Ishikawa (cell line): ENCODE measurements at regions not wholly inside any gene's neighbourhood (a gene's known extent, or its start where the extent isn't known, plus 50 kb on each side); places are given as distances from the start of the nearest gene placed in this dataset.

Experiments used
- CEBPB ChIP-seq: IDR thresholded peaks from 2 replicates; pipeline ENCODE4 v1.6.1; 2012
- CREB1 ChIP-seq: IDR thresholded peaks from 2 replicates; pipeline ENCODE4 v1.6.1; 2012; ENCODE audit warnings: low read depth
- EGR1 ChIP-seq: IDR thresholded peaks from 2 replicates; pipeline ENCODE4 v1.6.1; 2012
- EP300 ChIP-seq: IDR thresholded peaks from 2 replicates; pipeline ENCODE4 v1.6.1; 2012; ENCODE audit warnings: borderline replicate concordance
- FOXM1 ChIP-seq: IDR thresholded peaks from 2 replicates; pipeline ENCODE4 v1.6.1; 2012; ENCODE audit warnings: low read depth, borderline replicate concordance
- NFIC ChIP-seq: IDR thresholded peaks from 2 replicates; pipeline ENCODE4 v1.6.1; 2012
- RAD21 ChIP-seq: IDR thresholded peaks from 2 replicates; pipeline ENCODE4 v1.6.1; 2012; ENCODE audit warnings: low read depth
- TAF1 ChIP-seq: IDR thresholded peaks from 2 replicates; pipeline ENCODE4 v1.6.1; 2012; ENCODE audit warnings: low read depth, mild to moderate bottlenecking
- TCF12 ChIP-seq: IDR thresholded peaks from 2 replicates; pipeline ENCODE4 v1.6.1; 2012; ENCODE audit warnings: low read depth
- TEAD4 ChIP-seq: IDR thresholded peaks from 2 replicates; pipeline ENCODE4 v1.6.1; 2012
- YY1 ChIP-seq: IDR thresholded peaks from 2 replicates; pipeline ENCODE4 v1.6.1; 2012; ENCODE audit warnings: low read depth
- ZBTB7A ChIP-seq: IDR thresholded peaks from 2 replicates; pipeline ENCODE4 v1.6.1; 2012; ENCODE audit warnings: low read depth
- TF ChIP-seq, protein P1 (sequence below): IDR thresholded peaks from 2 replicates; pipeline ENCODE4 v1.6.1; 2012; ENCODE audit warnings: low read depth, mild to moderate bottlenecking
- TF ChIP-seq, protein P2 (sequence below): IDR thresholded peaks from 2 replicates; pipeline ENCODE4 v1.6.1; 2012
- TF ChIP-seq, protein P3 (sequence below): IDR thresholded peaks from 2 replicates; pipeline ENCODE4 v1.6.1; 2012

DNA sequence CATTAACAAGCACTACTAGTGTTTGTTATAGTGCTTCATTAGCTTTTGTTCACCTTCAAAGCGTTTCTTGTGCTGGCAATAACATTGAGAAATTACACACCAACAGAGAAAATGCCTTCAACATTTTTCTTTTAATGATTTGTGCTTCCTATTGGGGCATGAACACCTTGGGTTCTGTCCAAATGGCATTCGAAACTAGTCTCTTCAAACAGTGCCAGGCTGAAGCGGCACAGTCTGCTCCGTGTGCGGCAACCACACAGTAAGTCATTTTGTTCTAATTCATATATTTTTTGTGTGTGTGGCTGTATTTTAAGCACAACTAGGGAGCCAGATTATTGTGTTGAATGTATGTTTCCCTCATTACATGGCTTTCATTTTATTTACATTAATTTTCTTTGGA, 414.7 kb upstream of the SGCD start:
- TF ChIP-seq, protein P1, sequence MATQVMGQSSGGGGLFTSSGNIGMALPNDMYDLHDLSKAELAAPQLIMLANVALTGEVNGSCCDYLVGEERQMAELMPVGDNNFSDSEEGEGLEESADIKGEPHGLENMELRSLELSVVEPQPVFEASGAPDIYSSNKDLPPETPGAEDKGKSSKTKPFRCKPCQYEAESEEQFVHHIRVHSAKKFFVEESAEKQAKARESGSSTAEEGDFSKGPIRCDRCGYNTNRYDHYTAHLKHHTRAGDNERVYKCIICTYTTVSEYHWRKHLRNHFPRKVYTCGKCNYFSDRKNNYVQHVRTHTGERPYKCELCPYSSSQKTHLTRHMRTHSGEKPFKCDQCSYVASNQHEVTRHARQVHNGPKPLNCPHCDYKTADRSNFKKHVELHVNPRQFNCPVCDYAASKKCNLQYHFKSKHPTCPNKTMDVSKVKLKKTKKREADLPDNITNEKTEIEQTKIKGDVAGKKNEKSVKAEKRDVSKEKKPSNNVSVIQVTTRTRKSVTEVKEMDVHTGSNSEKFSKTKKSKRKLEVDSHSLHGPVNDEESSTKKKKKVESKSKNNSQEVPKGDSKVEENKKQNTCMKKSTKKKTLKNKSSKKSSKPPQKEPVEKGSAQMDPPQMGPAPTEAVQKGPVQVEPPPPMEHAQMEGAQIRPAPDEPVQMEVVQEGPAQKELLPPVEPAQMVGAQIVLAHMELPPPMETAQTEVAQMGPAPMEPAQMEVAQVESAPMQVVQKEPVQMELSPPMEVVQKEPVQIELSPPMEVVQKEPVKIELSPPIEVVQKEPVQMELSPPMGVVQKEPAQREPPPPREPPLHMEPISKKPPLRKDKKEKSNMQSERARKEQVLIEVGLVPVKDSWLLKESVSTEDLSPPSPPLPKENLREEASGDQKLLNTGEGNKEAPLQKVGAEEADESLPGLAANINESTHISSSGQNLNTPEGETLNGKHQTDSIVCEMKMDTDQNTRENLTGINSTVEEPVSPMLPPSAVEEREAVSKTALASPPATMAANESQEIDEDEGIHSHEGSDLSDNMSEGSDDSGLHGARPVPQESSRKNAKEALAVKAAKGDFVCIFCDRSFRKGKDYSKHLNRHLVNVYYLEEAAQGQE: no peak
- TF ChIP-seq TCF12: no peak
- TF ChIP-seq, protein P2, sequence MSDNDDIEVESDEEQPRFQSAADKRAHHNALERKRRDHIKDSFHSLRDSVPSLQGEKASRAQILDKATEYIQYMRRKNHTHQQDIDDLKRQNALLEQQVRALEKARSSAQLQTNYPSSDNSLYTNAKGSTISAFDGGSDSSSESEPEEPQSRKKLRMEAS: no peak
- no peak for TF ChIP-seq FOXM1
- no peak for TF ChIP-seq ZBTB7A
- no peak for TF ChIP-seq CEBPB
- TF ChIP-seq NFIC: no peak
- TF ChIP-seq CREB1: no peak
- no peak for TF ChIP-seq YY1
- TF ChIP-seq EGR1: no peak
- no peak for TF ChIP-seq TAF1
- TF ChIP-seq EP300: no peak

DNA sequence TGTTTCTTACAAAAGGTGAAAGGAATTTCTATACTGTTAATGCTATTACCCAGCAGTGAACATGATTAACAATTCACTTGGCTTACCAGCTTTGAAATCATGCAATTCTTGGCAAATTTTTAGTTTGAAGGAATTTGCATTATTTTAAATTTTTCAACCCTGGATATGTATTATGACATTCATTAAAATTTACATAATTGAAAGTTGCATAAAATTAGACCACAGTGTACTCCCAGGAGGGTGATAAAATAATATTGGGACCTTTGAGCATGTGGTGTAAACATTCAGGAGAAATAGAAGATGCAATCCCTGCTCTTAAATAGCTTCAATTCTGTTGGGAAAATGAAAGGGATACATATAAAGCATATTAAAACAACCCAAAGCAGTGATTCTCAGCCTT, 412.2 kb upstream of the SGCD start:
- TF ChIP-seq NFIC (no peak), FOXM1 (no peak), RAD21 (no peak)

DNA sequence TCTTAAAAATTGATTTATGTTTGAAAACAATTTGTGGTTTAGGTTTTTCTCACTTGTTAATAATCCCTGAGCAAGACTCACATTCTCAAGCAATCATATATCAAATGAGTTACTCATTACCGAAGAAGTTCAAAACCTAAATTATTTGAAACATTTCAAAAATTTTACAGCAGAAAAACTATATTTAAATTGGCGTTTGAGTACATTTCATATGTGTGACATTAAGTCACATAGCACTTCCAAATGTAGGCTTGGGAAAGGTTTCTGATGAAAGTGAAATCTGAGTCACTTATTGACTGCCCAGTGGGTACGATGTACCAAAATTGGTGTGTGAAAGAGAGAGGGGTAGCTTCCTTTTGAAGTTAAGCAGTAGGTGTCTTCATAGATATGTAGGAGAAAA, 411.4 kb upstream of the SGCD start:
- TF ChIP-seq TEAD4 (no peak), CREB1 (no peak), NFIC (no peak), CEBPB (no peak), TAF1 (no peak), EGR1 (no peak), FOXM1 (no peak), TCF12 (no peak), RAD21 (no peak), YY1 (no peak), ZBTB7A (no peak), EP300 (no peak)
- TF ChIP-seq, protein P1: no peak
- TF ChIP-seq, protein P2: no peak
- TF ChIP-seq, protein P3, sequence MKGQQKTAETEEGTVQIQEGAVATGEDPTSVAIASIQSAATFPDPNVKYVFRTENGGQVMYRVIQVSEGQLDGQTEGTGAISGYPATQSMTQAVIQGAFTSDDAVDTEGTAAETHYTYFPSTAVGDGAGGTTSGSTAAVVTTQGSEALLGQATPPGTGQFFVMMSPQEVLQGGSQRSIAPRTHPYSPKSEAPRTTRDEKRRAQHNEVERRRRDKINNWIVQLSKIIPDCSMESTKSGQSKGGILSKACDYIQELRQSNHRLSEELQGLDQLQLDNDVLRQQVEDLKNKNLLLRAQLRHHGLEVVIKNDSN: no peak

DNA sequence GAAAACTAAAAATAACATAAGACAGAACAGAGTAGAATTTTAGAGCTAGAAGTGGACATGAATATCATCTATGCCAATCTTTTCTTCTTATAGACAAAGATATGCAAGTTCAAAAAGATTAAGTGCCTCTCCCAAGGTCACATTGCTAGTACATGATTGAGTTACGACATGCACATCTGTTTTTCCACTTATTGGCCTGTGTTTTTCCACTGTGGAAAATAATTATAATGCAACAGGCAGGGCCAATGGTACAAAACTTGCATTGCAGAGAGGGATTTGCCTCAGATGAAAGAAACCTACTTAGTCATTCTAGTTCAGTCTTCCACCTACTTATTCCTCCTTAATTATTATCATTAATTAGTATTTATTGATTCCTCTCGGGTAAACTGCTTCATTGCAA, 407.8 kb upstream of the SGCD start:
- no peak for TF ChIP-seq TEAD4
- no peak for TF ChIP-seq CREB1
- TF ChIP-seq, protein P3: no peak
- no peak for TF ChIP-seq EP300

DNA sequence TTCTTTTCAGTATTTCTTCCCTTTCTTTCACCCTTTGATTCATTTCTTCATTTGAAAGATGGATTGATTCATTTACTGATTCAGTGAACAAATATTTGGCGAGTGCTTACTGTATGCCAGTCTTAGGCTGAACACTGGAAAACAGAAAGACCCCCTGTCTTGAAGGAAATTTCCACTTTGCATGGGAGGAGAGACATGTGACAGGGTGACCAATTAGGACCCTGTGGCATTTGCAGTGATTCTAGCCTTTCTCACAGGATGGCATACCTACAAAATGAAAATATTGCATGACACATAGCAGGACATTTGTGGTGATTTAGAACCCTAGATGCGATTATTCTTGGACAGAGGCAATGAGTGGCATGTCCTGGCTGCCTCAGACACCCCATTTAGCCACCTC, 407.2 kb upstream of the SGCD start:
- TF ChIP-seq CREB1 (no peak), EGR1 (no peak), ZBTB7A (no peak), TEAD4 (no peak), EP300 (no peak), TCF12 (no peak), NFIC (no peak), YY1 (no peak), TAF1 (no peak)
- TF ChIP-seq, protein P3: no peak
- TF ChIP-seq, protein P2: no peak

DNA sequence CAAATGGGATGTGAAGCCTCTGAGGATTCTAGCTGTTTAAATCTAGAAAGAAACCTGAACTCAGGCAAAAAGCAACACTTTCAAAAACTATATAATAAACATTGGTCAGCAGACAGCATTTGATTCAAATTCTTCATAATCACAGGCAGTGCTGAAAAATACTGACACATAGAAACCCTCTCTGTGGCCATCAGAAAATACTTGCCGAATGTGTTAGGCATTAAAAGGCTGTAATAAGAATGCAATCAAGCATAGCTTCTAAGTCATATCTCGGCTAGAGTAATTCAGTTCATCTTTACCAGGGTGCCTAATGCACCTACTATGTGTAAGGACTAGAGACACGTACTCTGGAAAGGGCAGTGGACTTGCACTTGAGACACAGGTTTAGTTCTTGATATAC, 405.3 kb upstream of the SGCD start:
- TF ChIP-seq EGR1 (no peak), CREB1 (no peak)
